Embryonic facial prominence (tissue), 1 donor: ENCODE measurements at regions not wholly inside any gene's neighbourhood (a gene's known extent, or its start where the extent isn't known, plus 50 kb on each side); places are given as distances from the start of the nearest gene placed in this dataset.

Experiments
- DNase-seq: peaks from one replicate; pipeline ENCODE4 v3.0.0-alpha.2; 2016; ENCODE audit errors: extremely low spot score

DNA sequence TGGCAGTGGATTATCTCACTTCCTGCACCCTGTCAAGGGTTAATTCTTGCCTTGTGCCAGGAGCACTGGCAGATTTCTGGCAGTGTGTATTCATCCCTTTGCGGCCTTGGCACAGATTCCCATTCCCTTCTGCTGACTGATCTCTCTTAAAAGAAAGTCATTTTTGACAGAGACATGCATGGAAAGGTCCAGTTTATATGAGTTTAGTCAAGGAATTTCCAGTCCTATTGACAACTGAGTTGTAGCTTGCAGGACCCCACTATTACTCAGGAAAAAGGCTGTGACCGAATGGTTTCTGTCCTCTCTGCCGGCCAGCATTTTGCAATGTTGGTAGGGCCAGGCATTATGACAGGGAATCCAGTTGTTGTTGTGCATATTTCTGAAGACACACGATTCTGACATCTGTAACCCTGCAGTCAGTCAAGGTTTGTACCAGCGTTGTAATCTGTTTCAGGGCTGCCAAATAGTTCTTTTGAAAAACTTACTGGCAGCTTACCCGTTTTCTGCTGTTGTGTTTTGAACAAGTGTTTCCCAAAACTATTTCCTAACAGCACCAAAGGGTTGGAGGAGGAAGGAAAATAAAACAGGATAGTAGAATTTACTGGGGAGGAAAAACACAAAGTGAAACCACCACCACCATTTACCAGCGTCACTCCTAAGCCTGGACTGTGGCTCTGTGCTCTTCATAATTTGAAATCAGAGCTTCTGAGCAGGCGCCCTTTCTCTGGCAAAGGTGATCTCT is 243.4 kb upstream of the KLF4 start:
- DNase-seq: no peak

DNA sequence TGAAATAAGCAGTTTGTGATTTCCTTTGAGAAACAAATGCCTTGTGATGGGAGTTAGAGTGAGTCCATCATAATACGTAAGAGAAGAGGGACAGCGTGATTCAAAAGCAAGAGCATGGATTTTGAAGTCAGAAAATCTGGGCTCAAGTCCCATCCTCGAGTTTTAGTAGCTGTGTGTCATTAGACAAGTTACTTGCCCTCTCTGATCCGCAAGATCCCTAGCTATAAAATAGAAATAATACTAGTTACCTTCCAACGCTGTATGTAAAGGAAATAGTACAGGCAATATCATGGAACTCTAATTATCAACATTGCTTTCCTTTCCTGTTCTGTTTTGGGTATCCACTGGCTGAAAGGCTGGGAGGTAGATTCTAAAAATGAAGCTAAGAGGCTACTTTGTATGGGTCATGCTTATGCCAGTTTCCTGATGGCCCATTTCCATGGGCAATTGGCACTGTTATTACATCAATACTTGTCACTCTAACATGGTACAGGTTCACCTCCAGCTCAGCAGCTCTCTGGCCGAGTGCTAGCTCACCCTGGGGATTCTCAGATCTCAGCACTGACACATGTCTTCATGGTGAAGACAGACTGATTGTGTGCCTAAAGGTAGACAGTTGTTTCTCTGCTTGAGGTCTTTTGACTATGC is 241.7 kb upstream of the KLF4 start:
- no peak for DNase-seq

- DNase-seq: no peak
Observed at GRCh38 chr9:107730666-107731065, 241.1 kb upstream of the KLF4 start.

DNA sequence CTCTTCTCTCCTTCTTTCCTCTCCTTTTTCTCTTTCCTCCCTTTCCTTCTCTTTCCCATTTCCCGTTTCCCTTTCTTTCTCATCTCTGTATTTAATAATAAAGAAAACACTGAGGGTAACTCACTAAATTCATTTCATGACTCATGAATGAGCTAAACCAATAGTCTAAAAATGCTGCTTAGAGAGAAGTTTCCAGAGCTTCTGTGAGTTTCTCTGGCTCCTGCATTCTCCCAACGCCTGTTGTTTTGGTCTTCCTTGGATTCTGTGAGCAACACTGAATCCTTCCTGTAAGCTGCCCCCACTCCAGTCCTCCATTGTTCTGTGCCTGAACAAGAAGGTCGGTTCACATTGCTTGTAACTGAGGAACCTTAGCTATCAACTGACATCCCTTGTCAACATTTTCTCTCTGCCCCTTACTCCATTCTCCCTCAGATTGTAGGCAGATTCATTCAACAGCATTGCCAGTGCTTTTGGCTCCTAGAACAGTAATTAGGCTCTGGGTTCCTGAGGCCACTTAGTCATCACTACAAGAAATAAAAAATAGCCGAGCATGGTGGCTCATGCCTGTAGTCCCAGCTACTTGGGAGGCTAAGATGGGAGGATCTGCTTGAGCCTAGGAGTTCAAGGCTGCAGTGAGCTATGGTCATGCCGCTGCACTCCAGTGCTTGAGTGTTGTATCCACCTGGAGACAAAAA is 237.7 kb upstream of the KLF4 start:
- no peak for DNase-seq

DNA sequence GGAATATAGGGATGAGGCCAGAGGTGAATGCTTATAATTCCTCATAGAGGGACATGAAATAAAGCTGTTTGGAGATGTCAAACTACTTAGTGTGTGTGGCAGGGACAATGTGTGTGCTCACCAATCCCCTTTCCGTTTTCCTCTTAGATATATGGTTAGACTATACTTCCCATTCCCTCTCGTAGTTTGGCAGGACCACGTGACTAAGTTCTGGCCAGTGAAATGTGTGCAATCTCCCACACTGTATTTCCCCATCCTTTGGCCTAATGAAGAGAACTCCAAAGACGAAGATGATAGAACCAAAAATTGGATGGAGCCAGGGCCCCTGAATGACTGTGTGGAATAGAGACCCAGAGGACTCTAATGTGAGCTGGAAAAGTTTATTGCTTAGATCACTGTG is 233.4 kb upstream of the KLF4 start:
- DNase-seq: no peak

GRCh38 chr9:107721705-107722245 is 232.2 kb upstream of the KLF4 start:
- no peak for DNase-seq

GRCh38 chr9:107720501-107720900 is 230.9 kb upstream of the KLF4 start:
- no peak for DNase-seq

- DNase-seq: no peak
Observed at GRCh38 chr9:107717529-107718314, 228.2 kb upstream of the KLF4 start.

DNA sequence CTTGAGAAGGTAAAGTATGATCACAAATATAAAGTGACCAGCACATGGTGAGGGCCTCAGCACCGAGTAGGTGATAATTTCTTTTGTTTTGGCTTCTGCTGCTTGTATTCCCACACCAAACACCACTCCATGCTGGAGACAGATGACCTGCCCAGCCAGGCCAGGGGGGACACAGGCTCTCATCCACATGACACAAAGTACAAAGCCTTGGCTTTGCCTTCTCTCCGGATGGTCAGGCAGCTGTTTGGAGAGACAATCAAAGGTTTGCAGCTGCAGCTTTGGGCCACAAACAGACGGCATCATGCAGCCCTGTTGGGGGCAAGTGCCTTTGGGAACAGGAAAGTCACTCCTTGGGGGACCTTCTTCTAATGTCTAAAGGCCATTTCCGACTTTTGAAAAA is 226.2 kb upstream of the KLF4 start:
- DNase-seq: no peak

DNA sequence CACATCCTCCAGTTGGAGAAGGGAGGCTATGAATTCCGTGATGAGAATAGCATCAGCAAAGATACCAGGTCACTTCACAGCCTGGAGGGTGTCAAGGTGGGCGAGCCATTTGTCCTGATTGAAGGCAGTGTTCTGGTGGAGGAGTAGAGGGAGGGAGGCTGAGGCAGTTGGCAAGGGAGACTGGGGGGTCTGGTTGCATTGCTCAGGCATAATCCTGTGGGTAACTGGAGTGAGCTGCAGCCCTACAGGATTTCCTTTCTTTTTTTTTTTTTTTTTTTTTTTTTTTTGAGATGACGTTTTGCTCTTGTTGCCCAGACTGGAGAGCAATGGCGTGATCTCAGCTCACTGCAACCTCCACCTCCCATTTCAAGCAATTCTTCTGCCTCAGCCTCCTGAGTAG is 223.9 kb upstream of the KLF4 start:
- DNase-seq: no peak

DNA sequence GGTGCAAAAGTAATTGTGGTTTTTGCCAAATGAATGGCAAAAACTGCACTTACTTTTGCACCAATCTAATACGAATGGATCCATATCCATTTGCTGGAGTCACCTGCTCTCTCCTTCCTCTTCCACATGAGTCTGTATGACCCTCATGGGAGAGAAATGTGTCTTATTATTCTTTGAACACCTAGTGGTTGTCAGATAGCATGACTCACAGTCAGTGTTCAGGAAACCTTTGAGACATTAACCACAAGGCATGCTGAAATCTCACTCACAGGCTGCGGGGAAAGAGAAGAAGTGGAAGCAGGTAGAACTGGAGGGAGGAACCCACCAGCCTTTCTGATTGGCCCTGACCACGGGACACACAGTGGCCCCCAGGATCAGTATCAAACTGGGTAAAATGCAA is 222.8 kb upstream of the KLF4 start:
- no peak for DNase-seq

DNA sequence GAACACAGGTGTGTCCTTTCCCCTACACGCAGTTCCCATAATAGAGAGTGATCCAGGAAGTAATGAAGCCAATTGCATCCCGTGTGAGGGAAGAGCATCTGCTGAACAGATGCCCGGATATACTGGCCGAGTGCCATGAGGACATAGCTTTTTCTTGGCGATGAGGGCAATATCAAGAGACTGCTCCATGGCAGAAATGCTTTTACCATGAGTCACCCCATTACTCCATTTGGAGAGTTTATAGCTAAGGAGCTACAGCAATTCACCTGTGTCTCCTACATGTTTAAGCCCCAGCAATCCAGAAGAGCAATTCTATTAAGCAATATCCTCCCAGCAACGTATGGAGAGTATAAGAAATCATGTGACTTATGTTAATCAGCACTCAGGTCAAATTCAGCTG is 222.0 kb upstream of the KLF4 start:
- DNase-seq: no peak

DNA sequence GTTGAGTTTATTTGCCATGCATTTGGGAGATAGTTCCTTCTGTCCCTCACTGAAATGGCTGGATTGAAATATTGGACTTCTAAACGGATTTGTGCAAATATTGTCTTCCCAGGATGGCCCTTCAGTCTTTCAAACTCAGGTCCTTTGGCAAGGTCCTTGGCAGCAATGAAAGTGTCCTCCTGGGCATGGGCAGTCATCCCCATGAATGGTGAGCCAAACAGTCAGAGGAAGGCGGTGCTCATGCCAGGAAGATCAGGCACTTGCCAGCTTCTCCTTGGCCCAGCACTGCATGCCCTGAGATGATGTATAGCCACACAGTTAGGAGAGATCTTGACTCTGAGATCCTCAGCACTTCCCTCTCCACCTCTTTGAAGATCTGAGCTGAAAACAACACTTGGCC is 221.4 kb upstream of the KLF4 start:
- no peak for DNase-seq

GRCh38 chr9:107710546-107710945 is 221.0 kb upstream of the KLF4 start:
- no peak for DNase-seq

DNA sequence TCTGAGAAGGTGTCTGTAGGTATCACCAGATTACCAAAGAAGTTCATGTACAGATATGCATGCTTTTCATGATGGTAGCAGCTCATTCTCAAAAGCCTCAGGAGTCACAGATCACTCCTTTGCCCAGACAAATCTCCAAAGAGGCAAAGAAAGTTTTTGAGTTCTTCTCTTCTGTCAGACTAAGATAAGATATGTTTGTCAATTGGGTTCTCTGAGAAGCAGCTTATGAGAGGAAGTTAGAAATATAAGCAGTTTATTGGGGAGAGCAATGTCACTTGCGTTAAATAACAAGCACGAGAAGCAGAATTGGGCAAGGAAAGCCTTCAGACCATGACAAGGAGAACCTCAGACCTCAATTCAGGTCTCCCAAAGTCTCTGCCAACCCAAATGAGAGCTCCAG is 219.2 kb upstream of the KLF4 start:
- DNase-seq: no peak

DNA sequence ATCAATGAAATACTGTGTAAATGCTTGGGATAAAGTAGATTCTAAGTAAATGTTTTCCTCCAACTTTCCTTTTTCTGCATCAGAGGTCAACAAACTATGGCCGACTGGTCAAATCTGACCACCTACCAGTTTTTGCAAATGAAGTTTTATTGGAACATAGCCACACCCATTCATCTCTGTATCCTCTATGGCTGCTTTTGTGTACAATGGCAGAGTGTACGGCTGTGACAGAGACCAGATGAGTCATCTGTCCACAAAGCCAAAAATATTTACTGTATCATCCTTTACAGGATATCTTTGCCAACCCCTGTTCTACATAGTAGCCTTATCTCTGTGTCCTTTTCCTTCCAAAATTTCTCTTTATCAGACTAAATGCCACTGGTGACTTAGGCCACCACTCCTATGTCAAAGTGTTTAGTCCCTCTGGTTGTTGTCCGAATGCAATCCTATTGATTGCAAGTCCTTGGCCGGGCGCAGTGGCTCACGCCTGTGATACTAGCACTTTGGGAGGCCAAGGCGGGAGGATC is 218.4 kb upstream of the KLF4 start:
- no peak for DNase-seq

DNA sequence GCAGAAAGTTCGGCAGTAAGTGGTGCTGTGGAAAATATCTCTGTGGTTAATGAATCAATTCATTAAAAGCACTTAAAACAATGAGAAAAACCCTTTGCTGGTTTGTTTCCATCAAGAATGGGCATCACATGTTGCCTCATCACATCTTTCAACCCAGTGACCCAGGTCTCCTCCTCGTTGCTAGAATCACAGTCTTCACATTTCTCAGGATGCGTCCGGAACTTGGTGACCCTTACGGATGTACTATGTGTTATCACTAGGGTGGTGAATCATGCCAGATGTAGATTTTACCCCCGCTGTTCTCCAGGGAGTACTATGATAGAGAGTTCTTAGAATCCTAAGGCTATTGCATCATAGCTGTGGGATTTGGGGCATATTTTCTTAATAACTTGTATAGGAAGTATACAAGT is 217.9 kb upstream of the KLF4 start:
- DNase-seq: no peak

DNA sequence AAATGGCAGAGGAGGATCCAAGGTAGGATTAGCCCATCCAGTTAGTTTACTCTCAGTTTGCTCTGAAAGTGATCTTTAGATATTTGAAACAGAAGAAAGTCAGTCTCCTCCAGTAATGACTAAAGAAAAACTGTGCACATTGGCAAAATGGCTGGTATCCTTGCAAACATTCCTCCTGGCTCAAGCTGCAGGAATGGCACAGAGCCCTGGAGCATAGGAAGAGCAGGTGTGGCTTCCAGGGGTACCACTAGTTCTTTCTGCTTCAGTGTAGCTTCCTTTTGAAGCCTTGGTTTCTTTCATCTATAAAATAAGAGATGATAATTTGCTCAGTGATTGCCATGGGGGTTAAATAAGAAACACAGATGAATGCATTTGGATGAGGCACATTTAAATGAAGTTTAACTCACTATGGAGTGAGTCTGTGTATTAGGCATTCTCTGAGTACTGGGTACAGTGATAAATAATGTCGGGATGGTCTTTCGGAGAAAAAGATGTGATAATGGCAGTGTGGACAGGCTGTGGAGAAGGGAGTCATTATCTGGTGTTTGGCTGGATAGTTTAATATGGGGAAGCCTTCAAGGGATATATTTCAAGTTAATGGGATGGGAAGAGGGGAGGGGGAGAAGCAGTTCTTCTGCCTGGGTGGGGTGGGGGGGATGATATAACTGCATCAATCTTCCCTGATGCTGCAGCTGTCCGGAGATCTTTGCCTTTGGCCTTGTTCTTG is 217.3 kb upstream of the KLF4 start:
- no peak for DNase-seq

DNA sequence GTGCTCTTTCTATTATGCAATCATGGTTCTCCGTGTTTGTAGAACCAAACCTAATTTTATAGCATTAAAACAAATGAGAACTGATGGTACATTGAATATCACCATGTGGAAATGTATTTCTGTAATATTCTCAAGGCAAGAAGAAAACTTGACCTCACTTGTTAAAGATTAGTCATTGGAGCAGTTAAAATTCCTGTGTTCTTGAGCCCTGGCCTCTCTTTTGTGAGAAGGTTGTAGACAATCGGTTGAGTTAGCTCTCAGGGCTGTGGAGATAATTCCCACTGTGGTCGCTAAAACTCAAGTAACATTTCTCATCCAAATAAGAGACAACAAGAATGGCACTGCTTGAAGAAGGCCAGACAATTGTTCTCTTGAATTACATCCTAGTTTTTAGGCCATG is 216.0 kb upstream of the KLF4 start:
- DNase-seq: no peak

DNA sequence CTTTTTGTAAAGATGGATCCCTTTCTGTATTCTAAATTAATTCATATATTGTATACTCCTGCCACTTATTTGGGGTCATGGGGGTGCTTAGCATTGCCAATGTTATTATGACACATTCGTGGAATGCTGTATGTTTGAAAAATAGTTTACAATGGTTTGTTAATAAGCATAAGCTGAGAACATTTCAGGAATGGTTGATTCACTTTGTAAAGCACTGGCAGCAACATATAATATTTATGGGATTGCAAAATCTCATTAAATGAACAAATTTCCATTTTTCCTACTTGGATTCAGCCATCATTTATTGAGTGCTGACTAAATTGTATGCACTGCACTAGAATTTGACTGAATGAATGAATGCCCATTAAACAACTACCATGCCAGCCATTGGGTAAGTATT is 215.2 kb upstream of the KLF4 start:
- DNase-seq: no peak

DNA sequence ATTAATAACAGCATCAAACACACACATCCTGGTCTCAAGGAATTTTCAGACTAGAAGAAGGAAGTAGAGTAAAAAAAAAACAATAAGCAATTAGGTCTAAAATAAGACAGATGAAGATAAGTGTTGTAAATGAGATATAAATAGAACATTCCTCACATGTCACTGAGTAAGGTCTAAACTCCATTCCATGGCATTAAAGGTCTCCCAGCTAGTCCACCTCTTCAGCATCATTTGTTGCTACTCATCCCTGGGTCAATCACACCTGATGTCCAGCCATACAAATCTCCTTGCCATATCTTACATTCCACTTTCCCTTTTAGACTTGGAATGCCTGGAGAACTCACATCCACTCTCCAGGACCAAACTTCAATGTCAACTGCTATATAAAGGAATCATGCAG is 214.1 kb upstream of the KLF4 start:
- DNase-seq: no peak
